ENCODE measurements at regions not wholly inside any gene's neighbourhood (a gene's known extent, or its start where the extent isn't known, plus 50 kb on each side); places are given as distances from the start of the nearest gene placed in this dataset.

DNA sequence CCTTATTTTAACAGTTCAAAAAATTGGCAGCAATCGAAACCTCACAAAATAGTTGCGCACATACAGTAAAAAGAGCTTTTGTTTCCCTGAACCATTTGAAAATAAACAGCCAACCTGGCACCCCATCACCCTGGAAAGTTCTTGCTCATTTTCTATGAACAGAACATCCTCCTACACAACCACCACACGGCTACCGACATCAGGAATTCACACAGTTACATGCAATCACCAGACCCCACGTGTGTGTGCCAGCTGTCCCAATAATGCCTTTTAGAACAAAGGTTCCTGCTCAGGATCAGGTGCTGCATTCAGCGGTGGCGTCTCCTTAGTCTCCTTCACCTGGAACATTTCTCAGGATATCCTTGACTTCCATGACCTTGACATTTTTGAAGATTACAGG, 186.5 kb downstream of the KLF13 start:
- DNase-seq = no peak

DNA sequence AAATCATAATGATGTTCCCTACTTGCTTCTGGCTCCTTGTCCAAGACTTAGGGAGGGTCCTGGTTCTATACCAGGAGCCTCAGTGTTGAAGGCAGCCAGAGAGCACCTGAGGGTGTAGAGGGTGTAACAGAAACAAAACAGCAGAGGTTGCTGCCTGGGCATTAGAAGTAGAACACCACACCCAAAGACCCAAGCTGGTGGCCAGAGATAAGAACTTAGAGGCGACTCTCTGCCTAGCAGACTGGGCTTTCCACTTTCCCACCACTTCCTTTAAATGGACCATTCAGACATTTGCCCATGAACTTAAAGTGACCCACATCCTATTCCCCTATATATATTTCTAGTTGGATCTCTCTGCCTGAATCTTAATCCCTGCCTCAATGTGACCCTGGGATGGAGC, 189.8 kb downstream of the KLF13 start:
- no peak for DNase-seq

DNA sequence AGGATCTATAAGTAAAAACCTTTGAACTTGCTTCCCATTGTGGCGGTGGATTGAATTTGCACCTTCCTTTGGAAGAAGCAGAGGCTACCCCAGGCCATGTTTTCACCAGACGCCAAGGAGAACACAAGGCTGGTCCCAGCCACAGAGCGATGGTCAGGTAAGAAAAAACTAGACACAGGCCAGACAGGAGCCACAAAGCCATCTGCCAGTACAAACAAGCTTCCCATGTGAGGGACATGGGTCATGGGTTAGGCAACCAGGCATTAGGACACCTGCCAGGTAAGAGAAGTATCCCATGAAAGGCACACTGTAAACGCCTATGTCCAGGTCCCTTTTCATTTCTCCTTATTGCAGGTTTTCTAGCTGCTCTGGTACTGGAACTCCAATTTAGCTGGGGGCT, 190.2 kb downstream of the KLF13 start:
- DNase-seq = no peak

DNA sequence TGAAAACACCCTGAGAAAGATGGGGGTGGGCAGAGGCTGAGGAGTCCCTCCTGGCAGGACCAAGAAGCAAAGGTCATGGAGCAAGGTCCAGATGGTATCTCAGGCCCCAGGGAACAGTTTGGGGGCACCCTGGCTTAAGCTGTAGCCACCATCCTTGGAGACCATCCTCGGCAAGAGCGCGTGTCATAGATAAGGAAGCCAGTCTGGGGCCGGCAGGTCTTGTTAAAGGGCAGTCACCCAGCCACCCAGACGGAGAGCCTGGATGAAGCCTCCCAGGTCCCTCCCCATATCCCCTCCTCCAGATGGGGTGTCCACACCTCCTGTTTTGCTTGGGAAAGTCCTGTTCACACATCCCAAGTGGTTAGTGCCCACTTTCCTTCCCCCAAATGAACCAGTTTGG, 191.1 kb downstream of the KLF13 start:
- no peak for DNase-seq

GRCh38 chr15:31522028-31522427, 195.4 kb downstream of the KLF13 start:
- no peak for DNase-seq

- DNase-seq = no peak
These were observed 196.5 kb downstream of the KLF13 start for GRCh38 chr15:31523027-31523654.

DNA sequence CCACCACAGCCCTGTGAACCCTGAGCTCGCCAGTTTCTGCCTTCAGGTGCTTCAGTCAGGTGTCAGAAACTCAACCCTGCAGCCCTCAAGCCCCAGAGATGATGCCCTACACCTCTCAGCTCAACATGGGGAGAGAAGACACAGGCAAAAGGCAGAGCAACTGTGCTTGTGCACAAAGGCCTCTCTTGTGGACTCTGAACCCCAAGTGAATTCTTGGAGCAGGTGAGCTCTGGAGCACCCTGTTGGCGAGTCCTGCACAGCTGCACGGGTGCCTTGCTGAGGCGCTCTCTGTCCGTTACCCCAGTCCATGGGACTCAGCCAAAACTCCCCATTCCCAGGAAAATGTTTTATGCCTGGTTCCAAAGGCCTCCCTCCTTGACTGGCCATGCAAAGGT, 197.0 kb downstream of the KLF13 start:
- no peak for DNase-seq

DNA sequence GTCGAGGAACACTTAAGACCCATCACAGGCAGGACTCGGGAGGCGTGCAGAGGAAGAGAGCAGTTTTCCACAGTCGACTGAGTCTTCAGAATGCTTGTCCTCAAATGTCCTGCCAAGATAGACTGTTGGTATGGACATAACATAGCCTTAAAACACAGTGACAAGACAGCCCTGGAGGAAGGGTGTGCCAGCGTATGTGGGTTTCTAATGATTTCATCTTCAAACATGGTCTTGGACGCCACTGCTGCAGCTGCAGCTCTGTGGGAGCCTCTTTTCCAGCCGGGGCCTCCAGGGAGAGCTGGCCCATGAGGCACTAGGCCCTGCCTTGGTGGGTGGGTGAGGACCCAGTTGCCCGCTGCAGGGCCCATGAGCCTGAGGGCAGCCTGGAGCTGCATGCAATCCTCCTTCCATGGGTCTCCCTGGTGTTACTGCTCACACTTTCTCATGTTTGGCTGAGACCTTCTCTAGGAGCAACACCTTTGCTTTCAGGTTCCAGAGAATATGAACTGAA, 198.6 kb downstream of the KLF13 start:
- no peak for DNase-seq

DNA sequence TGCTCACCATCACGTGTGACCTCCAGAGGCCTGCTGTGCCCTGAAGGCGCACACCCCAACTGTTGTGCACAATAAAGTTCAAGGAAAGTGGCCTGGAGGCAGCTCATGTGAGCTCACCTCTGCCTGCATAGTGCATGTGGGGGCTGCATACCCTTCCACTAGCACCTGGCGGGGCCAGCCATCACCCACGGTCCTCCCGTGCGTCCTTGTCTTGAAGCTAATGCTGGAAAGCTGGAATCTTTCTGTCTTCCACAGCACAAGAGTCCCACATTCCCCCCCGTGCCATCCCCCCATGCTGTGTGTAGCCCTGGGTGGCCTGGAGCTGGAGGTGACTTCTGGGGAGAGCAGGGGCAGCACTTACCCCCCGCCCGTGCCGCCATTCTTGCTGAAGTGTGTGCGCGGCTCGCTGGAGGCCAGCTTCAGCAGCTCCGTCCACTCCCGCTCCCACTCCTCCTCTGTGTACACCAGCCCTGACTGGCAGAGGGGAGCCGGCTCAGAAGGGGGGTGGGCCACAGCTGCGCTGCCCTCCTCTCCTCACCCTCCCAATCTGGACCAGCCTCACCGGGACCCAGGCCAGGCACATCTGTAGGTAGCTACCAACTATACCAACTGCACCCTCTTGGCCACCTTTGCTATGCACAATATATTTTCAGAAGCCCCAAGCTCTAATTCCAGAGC, 199.5 kb downstream of the KLF13 start:
- DNase-seq = no peak

GRCh38 chr15:31526916-31527690, 200.5 kb downstream of the KLF13 start:
- no peak for DNase-seq

GRCh38 chr15:31528846-31529245, 202.2 kb downstream of the KLF13 start:
- DNase-seq = no peak

DNA sequence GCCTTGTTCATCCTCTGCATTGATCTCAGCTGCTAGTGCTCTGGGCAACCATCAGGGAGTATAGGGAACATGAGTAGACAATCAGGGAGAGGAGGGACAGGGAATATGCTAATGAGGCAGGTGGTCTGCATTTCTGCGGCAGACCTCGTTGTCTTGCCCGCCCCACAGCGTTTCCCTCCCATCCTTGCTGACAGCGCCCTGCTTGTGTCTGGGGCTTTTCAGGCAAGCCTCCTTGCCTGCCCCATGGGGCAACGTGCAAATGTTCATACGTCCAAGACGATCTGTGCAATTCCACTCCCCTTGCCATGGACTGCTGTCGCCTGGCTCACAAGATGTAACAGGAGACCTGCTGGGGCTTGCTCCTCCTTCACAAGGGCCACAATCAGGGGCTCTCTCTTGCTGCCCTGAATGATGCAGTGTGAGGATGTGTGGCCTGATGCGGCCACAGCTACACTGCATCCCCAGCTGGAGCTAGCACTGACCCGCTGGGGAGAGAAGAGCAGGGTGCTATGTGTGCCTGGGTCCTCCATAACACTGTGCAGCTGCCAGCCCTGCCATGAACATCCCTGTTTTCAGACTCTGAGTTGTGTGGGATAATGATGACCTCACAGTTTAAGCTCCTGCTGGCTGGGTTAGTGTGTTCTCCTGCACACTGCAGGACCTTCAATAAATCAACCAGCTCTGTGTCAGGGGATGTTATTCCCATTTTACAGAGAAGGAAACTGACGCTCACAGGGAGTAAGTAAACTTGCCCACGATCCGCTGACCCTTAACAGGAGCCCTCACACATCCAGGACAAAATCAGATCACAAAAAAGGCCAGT, 211.3 kb downstream of the KLF13 start:
- DNase-seq = no peak

DNA sequence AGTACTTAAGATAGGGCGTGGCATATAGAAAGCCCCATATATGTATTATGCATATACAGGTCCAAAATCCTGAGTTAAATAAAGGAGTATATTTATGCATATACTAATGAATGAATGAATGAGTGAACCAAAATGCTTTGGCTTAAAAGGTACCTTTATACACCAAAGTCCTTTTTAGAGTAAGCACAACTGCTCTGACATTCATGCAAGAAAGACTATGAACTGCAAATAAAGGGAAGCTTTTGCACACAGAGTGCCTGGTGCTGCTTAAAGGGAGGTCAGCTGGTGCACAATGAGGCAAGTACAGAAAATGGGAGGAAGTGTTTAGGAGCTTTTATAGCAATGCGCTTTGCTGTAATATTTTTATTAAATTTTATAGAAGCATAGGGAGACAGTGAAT, 214.0 kb downstream of the KLF13 start:
- DNase-seq = no peak

- DNase-seq = no peak
These were observed 217.7 kb downstream of the KLF13 start for GRCh38 chr15:31544361-31544760.

DNA sequence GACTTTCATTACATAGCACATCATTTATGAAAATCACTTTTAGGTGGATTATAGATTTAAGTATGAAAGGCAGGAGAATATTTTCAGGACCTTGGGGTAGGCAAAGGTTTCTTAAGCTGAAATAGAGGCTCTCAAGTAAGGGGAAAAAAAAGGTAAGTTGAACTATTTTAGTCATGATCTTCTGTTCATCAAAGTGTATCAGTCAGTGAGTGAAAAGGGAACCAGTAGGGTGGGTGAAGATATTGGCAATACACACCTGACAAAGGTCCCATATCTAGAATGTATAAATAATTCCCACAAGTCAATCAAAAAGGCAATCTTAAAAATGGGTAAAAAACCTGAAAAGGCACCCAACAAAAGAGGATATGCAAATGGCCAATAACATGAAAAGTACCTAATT, 218.6 kb downstream of the KLF13 start:
- DNase-seq = no peak

- no peak for DNase-seq
These were observed 223.8 kb downstream of the KLF13 start for GRCh38 chr15:31550211-31550977.

DNA sequence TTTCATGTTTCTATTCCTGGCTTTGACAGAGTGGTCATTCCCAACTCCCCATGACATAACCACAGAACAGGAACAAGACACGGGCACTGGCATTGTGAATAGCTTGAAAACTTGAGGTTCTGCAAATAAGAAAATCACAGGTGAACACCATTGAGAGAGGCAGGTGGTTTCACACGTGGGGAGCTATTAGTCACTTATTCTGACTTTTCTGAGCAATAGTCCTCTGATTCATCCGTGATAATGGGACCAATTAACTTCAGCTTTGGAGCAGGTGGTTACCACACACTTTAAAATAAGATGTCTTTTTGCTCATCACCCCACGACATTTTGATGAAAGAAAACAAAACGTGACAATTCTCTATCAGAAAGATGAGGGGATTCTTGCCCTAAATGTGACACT, 224.7 kb downstream of the KLF13 start:
- DNase-seq = no peak

- DNase-seq = no peak
These were observed 226.0 kb downstream of the KLF13 start for GRCh38 chr15:31552482-31553099.

- no peak for DNase-seq
These were observed 227.6 kb downstream of the KLF13 start for GRCh38 chr15:31554261-31554660.

DNA sequence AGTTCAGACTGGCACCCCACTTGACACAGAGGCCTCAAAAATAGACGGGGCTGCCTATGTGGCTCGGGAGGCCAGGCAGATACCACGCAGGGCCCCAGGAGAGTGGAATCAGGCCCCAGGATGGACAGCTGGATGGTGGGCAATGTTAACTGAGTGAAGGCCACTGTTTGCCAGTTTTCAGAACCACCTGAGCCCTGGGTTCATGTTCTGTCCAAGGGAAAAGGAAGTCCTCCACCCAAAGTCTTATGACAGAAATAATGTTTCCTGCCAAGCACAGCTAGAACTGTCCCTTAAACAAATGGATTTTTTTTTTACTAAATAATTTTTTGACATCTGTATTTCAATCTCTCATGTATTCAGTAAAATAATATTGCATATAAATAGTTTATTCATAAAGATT, 228.4 kb downstream of the KLF13 start:
- no peak for DNase-seq

- DNase-seq = no peak
These were observed 230.0 kb downstream of the KLF13 start for GRCh38 chr15:31556494-31557150.

Measured in CD4-positive, alpha-beta T cell treated with Interleukin-12 subunit alpha and Interleukin-12 subunit beta, for 1 hour (primary cell).